ENCODE measurements at regions not wholly inside any gene's neighbourhood (a gene's known extent, or its start where the extent isn't known, plus 50 kb on each side); places are given as distances from the start of the nearest gene placed in this dataset.

GRCh38 chr2:30331869-30332268 is 100.5 kb downstream of the LBH start:
- TF ChIP-seq, protein P1, sequence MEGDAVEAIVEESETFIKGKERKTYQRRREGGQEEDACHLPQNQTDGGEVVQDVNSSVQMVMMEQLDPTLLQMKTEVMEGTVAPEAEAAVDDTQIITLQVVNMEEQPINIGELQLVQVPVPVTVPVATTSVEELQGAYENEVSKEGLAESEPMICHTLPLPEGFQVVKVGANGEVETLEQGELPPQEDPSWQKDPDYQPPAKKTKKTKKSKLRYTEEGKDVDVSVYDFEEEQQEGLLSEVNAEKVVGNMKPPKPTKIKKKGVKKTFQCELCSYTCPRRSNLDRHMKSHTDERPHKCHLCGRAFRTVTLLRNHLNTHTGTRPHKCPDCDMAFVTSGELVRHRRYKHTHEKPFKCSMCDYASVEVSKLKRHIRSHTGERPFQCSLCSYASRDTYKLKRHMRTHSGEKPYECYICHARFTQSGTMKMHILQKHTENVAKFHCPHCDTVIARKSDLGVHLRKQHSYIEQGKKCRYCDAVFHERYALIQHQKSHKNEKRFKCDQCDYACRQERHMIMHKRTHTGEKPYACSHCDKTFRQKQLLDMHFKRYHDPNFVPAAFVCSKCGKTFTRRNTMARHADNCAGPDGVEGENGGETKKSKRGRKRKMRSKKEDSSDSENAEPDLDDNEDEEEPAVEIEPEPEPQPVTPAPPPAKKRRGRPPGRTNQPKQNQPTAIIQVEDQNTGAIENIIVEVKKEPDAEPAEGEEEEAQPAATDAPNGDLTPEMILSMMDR (optimal IDR thresholded peaks at IDR 0.05 in 1 of 3, IDR thresholded peaks at IDR 0.05 in 1 of 3, conservative IDR thresholded peaks at IDR 0.05 in 1 of 3; ENCODE audit: extremely low read depth in 1 of 3, insufficient read depth in 2 of 3, low read length in 3 of 3), result no peak
- TF ChIP-seq EZH2 (IDR thresholded peaks at IDR 0.05; ENCODE audit: low read length), result no peak

All from keratinocyte (primary cell).